ENCODE measurements at regions not wholly inside any gene's neighbourhood (a gene's known extent, or its start where the extent isn't known, plus 50 kb on each side); places are given as distances from the start of the nearest gene placed in this dataset.

GRCh38 chr1:60894130-60894529, 188.2 kb upstream of the NFIA start:
- Histone ChIP-seq H2AFZ (ENCODE audit: low read depth, low read length) (no peak overlapping the region), H3K9ac (ENCODE audit: low read length) (no peak overlapping the region), H3K36me3 (ENCODE audit: insufficient read depth, low read length) (no peaks in the 10 kb centered on the region), H3K4me2 (ENCODE audit: low read length) (no peak overlapping the region), H3K9me2 (ENCODE audit: insufficient read depth, low read length) (no peaks in the 10 kb centered on the region), H3K27ac (ENCODE audit: low read length) (no peak overlapping the region), H3F3A (ENCODE audit: insufficient read depth, low read length, poor library complexity, severe bottlenecking) (no peaks in the 10 kb centered on the region), H3K4me3 (ENCODE audit: low read length) (no peak overlapping the region), H3K9me3 (ENCODE audit: low read length) (no peaks in the 10 kb centered on the region), H3K79me2 (replicated peaks; ENCODE audit: insufficient read depth, low read length) (no peaks in the 10 kb centered on the region), H4K20me1 (ENCODE audit: insufficient read depth) (no peaks in the 10 kb centered on the region), H3K27me3 (ENCODE audit: insufficient read depth, low read depth, low read length) (no peaks in the 10 kb centered on the region)
- TF ChIP-seq EZH2 (IDR thresholded peaks at IDR 0.05; ENCODE audit: borderline replicate concordance, insufficient read depth, low read length, poor library complexity, severe bottlenecking), result no peak
- no peak for TF ChIP-seq CTCF (IDR thresholded peaks at IDR 0.05; ENCODE audit: poor library complexity, severe bottlenecking)
- TF ChIP-seq MXI1 (conservative IDR thresholded peaks at IDR 0.05; ENCODE audit: poor library complexity, severe bottlenecking), result no peak
- no peak for TF ChIP-seq POLR2AphosphoS5 (IDR thresholded peaks at IDR 0.05)
- TF ChIP-seq RAD21 (conservative IDR thresholded peaks at IDR 0.05), result no peak
- TF ChIP-seq SMC3 (conservative IDR thresholded peaks at IDR 0.05; ENCODE audit: poor library complexity), result no peak
- no peak for TF ChIP-seq EP300 (conservative IDR thresholded peaks at IDR 0.05; ENCODE audit: poor library complexity, severe bottlenecking)
- no peak for TF ChIP-seq TAF1 (IDR thresholded peaks at IDR 0.05; ENCODE audit: low read depth)
- no peak for TF ChIP-seq REST (IDR thresholded peaks at IDR 0.05; ENCODE audit: borderline replicate concordance)

- H3K36me3 ChIP-seq (ENCODE audit: insufficient read depth, low read length), result no peaks in the 10 kb centered on the region
- H4K20me1 ChIP-seq (ENCODE audit: insufficient read depth), result no peaks in the 10 kb centered on the region
- no peaks in the 10 kb centered on the region for H3K9me3 ChIP-seq (ENCODE audit: low read length)
- H3K4me3 ChIP-seq (ENCODE audit: low read length), result no peak overlapping the region
- no peaks in the 10 kb centered on the region for H3K79me2 ChIP-seq (replicated peaks; ENCODE audit: insufficient read depth, low read length)
- H3K9me2 ChIP-seq (ENCODE audit: insufficient read depth, low read length), result no peaks in the 10 kb centered on the region
- no peak overlapping the region for H3K4me2 ChIP-seq (ENCODE audit: low read length)
- no peaks in the 10 kb centered on the region for H3F3A ChIP-seq (ENCODE audit: insufficient read depth, low read length, poor library complexity, severe bottlenecking)
- no peak overlapping the region for H2AFZ ChIP-seq (ENCODE audit: low read depth, low read length)
- no peaks in the 10 kb centered on the region for H3K27me3 ChIP-seq (ENCODE audit: insufficient read depth, low read depth, low read length)
- no peak overlapping the region for H3K9ac ChIP-seq (ENCODE audit: low read length)
- no peak for TF ChIP-seq REST (IDR thresholded peaks at IDR 0.05; ENCODE audit: borderline replicate concordance)
- no peak for TF ChIP-seq EZH2 (IDR thresholded peaks at IDR 0.05; ENCODE audit: borderline replicate concordance, insufficient read depth, low read length, poor library complexity, severe bottlenecking)
- TF ChIP-seq TAF1 (IDR thresholded peaks at IDR 0.05; ENCODE audit: low read depth), result no peak
- TF ChIP-seq EP300 (conservative IDR thresholded peaks at IDR 0.05; ENCODE audit: poor library complexity, severe bottlenecking), result no peak
- TF ChIP-seq RAD21 (conservative IDR thresholded peaks at IDR 0.05), result no peak
- no peak for TF ChIP-seq SMC3 (conservative IDR thresholded peaks at IDR 0.05; ENCODE audit: poor library complexity)
- TF ChIP-seq MXI1 (conservative IDR thresholded peaks at IDR 0.05; ENCODE audit: poor library complexity, severe bottlenecking), result no peak
- no peak overlapping the region for H3K27ac ChIP-seq (ENCODE audit: low read length)
These were observed 189.0 kb upstream of the NFIA start for GRCh38 chr1:60893136-60893930.
